ENCODE measurements at regions not wholly inside any gene's neighbourhood (a gene's known extent, or its start where the extent isn't known, plus 50 kb on each side); places are given as distances from the start of the nearest gene placed in this dataset.

- Histone ChIP-seq H3K9me3 (replicated peaks in 1 of 3) (no peaks in the 10 kb centered on the region), H3K27ac (no peak overlapping the region), H3K36me3 (replicated peaks in 1 of 2) (no peaks in the 10 kb centered on the region), H3K4me1 (replicated peaks in 1 of 2) (peaks cover 7 to 8% of the 10 kb centered on the region in 2 donors), H3K27me3 (no peaks in the 10 kb centered on the region), H3K4me3 (no peak overlapping the region)
- 65 to 76% (median 72%) methylated on average over 5 of the region's 5 CpGs for WGBS, 4 donors
- DNase-seq: no peak
- intact Hi-C loops (cut with DNase I): no loop called here
- TF ChIP-seq CTCF (IDR thresholded peaks at IDR 0.05) (no peak), POLR2A (IDR thresholded peaks at IDR 0.05) (no peak)
Observed at GRCh38 chr14:48251290-48251689, 575.9 kb upstream of the MDGA2 start.

- no peaks in the 10 kb centered on the region for H3K27me3 ChIP-seq
- intact Hi-C loops (cut with DNase I): no loop called here
- no peaks in the 10 kb centered on the region for H3K36me3 ChIP-seq (replicated peaks in 1 of 2)
- peaks cover 7 to 8% of the 10 kb centered on the region in 2 donors for H3K4me1 ChIP-seq (replicated peaks in 1 of 2)
- H3K9me3 ChIP-seq (replicated peaks in 1 of 3): no peaks in the 10 kb centered on the region
- no peak overlapping the region for H3K4me3 ChIP-seq
- TF ChIP-seq POLR2A (IDR thresholded peaks at IDR 0.05) (no peak), CTCF (IDR thresholded peaks at IDR 0.05) (no peak)
- WGBS, 4 donors: 29 to 40% (median 33%) methylated on average over 5 of the region's 5 CpGs
- peak in 5 of 7 donors; percentile 18 to 37 (median 29) for DNase-seq
- no peak overlapping the region for H3K27ac ChIP-seq
Observed at GRCh38 chr14:48250575-48250974, 575.2 kb upstream of the MDGA2 start.

GRCh38 chr14:48247977-48248376 is 572.6 kb upstream of the MDGA2 start:
- Histone ChIP-seq H3K27ac (no peak overlapping the region), H3K27me3 (no peaks in the 10 kb centered on the region), H3K36me3 (replicated peaks in 1 of 2) (no peaks in the 10 kb centered on the region), H3K4me1 (replicated peaks in 1 of 2) (peaks cover 7 to 8% of the 10 kb centered on the region in 2 donors), H3K4me3 (no peak overlapping the region), H3K9me3 (replicated peaks in 1 of 3) (no peaks in the 10 kb centered on the region)
- 40 to 58% (median 49%) methylated on average over 2 of the region's 2 CpGs for WGBS, 4 donors
- intact Hi-C loops (cut with DNase I): no loop called here
- no peak for TF ChIP-seq CTCF (IDR thresholded peaks at IDR 0.05)
- TF ChIP-seq POLR2A (IDR thresholded peaks at IDR 0.05): no peak
- no peak for DNase-seq

- intact Hi-C loops (cut with DNase I): no loop called here
- Histone ChIP-seq H3K4me3 (no peak overlapping the region), H3K4me1 (replicated peaks in 1 of 2) (no peaks in the 10 kb centered on the region), H3K27ac (no peak overlapping the region), H3K27me3 (no peaks in the 10 kb centered on the region), H3K36me3 (replicated peaks in 1 of 2) (no peaks in the 10 kb centered on the region), H3K9me3 (replicated peaks in 1 of 3) (no peaks in the 10 kb centered on the region)
- TF ChIP-seq CTCF (IDR thresholded peaks at IDR 0.05): no peak
- no peak for TF ChIP-seq POLR2A (IDR thresholded peaks at IDR 0.05)
- whole genome bisulfite sequencing, 4 donors: 82 to 85% (median 84%) methylated on average over 3 of the region's 3 CpGs
- no peak for DNase-seq
Observed at GRCh38 chr14:48243900-48244299, 568.5 kb upstream of the MDGA2 start.

Measured in adrenal gland (tissue), 9 donors.